ENCODE measurements at regions not wholly inside any gene's neighbourhood (a gene's known extent, or its start where the extent isn't known, plus 50 kb on each side); places are given as distances from the start of the nearest gene placed in this dataset.

- no peak for TF ChIP-seq CTCF (conservative IDR thresholded peaks at IDR 0.05)
- H3K27ac ChIP-seq: no peak overlapping the region
Observed at GRCh38 chr1:198042168-198042567, 114.6 kb upstream of the NEK7 start.

GRCh38 chr1:198047913-198048312 is 108.9 kb upstream of the NEK7 start:
- no peak overlapping the region for H3K27ac ChIP-seq
- no peak for TF ChIP-seq CTCF (conservative IDR thresholded peaks at IDR 0.05)

GRCh38 chr1:198054510-198054909 is 102.3 kb upstream of the NEK7 start:
- TF ChIP-seq CTCF (conservative IDR thresholded peaks at IDR 0.05): no peak
- no peak overlapping the region for H3K27ac ChIP-seq

- H3K27ac ChIP-seq: no peak overlapping the region
- no peak; the same call in 1 of the 2 replicates for TF ChIP-seq CTCF (conservative IDR thresholded peaks at IDR 0.05)
Observed at GRCh38 chr1:198056255-198056654, 100.5 kb upstream of the NEK7 start.

- no peak for TF ChIP-seq CTCF (conservative IDR thresholded peaks at IDR 0.05)
- no peak overlapping the region for H3K27ac ChIP-seq
Observed at GRCh38 chr1:198064181-198064580, 92.6 kb upstream of the NEK7 start.

GRCh38 chr1:198068285-198068684 is 88.5 kb upstream of the NEK7 start:
- TF ChIP-seq CTCF (conservative IDR thresholded peaks at IDR 0.05): no peak
- H3K27ac ChIP-seq: no peak overlapping the region

GRCh38 chr1:198072177-198072576 is 84.6 kb upstream of the NEK7 start:
- H3K27ac ChIP-seq: no peak overlapping the region
- TF ChIP-seq CTCF (conservative IDR thresholded peaks at IDR 0.05): peak; percentile 51

GRCh38 chr1:198075296-198075695 is 81.5 kb upstream of the NEK7 start:
- no peak overlapping the region for H3K27ac ChIP-seq
- no peak for TF ChIP-seq CTCF (conservative IDR thresholded peaks at IDR 0.05)
